ENCODE measurements at regions not wholly inside any gene's neighbourhood (a gene's known extent, or its start where the extent isn't known, plus 50 kb on each side); places are given as distances from the start of the nearest gene placed in this dataset.

DNA sequence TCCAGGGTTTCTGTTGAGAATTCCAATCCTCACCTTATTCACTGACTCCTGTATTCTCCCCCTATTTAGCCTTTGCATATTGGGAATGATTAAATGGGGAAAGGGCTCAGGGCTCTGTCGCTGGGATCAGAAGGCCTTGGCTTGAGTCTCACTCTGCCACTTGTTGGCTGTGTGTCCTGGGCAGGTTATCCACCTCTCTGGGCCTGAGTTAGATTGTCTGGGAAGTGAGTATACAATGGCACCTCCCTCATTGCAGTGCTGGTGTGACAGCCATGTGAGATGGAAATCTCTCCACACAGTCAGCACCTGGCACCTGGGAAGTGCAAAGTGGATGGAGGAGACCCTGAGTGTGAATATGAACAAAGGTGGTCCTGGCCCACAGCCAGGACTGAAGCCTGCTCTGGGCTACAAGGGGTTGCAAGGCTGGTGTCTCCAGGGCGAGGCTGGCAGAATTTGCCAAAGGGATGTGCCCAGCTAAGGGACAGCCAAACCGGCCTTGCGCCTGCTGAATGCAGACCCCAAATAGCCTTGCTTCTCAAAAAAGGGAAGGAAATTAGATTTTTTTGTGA is 200.0 kb upstream of the PMEPA1 start:
- 83 to 92% (median 88%) methylated on average over 4 of the region's 4 CpGs for WGBS, 5 donors
- intact Hi-C loops (cut with DNase I; ENCODE audit: low total_unique reads) = no loop called here
- H3K9me3 ChIP-seq = no peaks in the 10 kb centered on the region
- DNase-seq = no peak
- no peaks in the 10 kb centered on the region for H3K36me3 ChIP-seq
- H3K27ac ChIP-seq = no peak overlapping the region
- TF ChIP-seq POLR2A (IDR thresholded peaks at IDR 0.05) = no peak
- no peak for TF ChIP-seq EP300 (IDR thresholded peaks at IDR 0.05)
- TF ChIP-seq, protein P1, sequence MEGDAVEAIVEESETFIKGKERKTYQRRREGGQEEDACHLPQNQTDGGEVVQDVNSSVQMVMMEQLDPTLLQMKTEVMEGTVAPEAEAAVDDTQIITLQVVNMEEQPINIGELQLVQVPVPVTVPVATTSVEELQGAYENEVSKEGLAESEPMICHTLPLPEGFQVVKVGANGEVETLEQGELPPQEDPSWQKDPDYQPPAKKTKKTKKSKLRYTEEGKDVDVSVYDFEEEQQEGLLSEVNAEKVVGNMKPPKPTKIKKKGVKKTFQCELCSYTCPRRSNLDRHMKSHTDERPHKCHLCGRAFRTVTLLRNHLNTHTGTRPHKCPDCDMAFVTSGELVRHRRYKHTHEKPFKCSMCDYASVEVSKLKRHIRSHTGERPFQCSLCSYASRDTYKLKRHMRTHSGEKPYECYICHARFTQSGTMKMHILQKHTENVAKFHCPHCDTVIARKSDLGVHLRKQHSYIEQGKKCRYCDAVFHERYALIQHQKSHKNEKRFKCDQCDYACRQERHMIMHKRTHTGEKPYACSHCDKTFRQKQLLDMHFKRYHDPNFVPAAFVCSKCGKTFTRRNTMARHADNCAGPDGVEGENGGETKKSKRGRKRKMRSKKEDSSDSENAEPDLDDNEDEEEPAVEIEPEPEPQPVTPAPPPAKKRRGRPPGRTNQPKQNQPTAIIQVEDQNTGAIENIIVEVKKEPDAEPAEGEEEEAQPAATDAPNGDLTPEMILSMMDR (IDR thresholded peaks at IDR 0.05) = no peak
- no peak for TF ChIP-seq POLR2AphosphoS5 (IDR thresholded peaks at IDR 0.05)
- H3K4me3 ChIP-seq = no peak overlapping the region
- no peaks in the 10 kb centered on the region for H3K4me1 ChIP-seq
- no peaks in the 10 kb centered on the region for H3K27me3 ChIP-seq

DNA sequence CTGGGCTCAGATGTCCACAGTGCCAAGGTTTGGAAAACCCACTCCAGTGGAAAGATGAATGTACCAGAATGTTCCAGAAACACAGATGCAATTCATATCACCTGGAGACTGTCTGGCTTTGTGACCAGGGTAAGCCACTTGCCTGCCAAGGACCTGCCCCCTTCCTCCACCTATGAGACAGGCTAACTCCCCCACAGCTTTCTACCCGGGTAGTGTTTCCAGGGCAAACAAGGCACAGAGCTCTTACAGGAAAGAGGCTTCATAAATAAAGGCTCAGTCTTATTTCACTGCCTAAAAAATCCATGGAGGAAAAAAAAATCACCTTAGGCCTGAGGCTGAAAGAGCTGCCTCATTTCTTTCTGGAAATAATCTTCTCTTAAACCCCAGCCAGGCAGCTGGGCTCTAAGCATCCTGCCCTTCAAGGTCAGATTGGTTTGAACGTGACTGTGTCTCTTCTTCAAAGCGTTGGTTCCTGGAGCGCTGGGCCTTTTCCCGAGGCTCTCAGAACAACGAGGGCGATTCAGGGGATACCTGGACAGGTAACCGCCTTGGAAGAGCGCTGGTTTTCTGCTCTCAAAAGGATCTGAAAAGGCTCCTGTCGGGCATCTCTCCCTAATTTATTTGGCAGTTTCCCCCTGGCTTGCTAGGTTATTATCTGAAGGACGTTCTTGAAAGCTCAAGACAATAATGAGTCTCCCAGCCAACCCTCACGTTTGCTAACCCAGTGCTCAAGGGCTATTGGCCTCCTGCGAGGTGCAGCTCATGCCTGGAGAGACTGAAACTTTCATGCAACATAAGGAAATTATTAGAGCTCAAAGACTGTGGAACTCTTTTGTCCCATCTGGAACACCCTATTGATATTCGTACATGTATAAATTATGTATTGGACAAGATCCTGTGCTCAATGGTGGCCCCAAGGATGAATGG is 199.2 kb upstream of the PMEPA1 start:
- Histone ChIP-seq H3K36me3 (no peaks in the 10 kb centered on the region), H3K27me3 (no peaks in the 10 kb centered on the region), H3K4me3 (no peak overlapping the region), H3K4me1 (no peaks in the 10 kb centered on the region), H3K27ac (no peak overlapping the region), H3K9me3 (no peaks in the 10 kb centered on the region)
- no peak for DNase-seq
- intact Hi-C loops (cut with DNase I; ENCODE audit: low total_unique reads) = no loop called here
- TF ChIP-seq EP300 (IDR thresholded peaks at IDR 0.05) = no peak
- no peak for TF ChIP-seq POLR2AphosphoS5 (IDR thresholded peaks at IDR 0.05)
- TF ChIP-seq, protein P1 (IDR thresholded peaks at IDR 0.05) = no peak
- TF ChIP-seq POLR2A (IDR thresholded peaks at IDR 0.05) = no peak
- 68 to 75% (median 72%) methylated on average over 14 of the region's 14 CpGs for WGBS, 5 donors

DNA sequence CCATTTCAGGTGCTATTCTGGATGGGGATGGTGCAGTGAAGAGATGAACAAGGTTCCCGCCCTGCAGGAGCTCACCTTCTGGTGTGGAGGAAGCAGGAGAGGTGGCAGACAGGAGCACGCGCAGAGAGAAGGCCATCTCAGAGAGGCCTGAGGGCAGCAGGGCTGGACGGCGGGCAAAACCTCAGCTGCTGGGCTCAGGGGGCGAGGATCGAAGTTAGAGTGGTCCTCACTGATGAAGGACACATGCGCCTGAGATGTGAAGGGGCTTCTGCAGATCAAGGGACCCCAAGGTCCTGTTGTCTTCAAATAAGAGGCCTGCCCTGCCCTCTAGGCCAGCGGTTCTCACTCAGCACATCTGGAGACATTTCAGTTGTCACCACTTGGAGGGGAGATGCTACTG is 198.4 kb upstream of the PMEPA1 start:
- 84 to 88% (median 85%) methylated on average over 5 to 9 of the region's 9 CpGs for WGBS, 5 donors
- no peaks in the 10 kb centered on the region for H3K4me1 ChIP-seq
- TF ChIP-seq POLR2A (IDR thresholded peaks at IDR 0.05) (no peak), EP300 (IDR thresholded peaks at IDR 0.05) (no peak), POLR2AphosphoS5 (IDR thresholded peaks at IDR 0.05) (no peak)
- TF ChIP-seq, protein P1 (IDR thresholded peaks at IDR 0.05) = no peak

DNA sequence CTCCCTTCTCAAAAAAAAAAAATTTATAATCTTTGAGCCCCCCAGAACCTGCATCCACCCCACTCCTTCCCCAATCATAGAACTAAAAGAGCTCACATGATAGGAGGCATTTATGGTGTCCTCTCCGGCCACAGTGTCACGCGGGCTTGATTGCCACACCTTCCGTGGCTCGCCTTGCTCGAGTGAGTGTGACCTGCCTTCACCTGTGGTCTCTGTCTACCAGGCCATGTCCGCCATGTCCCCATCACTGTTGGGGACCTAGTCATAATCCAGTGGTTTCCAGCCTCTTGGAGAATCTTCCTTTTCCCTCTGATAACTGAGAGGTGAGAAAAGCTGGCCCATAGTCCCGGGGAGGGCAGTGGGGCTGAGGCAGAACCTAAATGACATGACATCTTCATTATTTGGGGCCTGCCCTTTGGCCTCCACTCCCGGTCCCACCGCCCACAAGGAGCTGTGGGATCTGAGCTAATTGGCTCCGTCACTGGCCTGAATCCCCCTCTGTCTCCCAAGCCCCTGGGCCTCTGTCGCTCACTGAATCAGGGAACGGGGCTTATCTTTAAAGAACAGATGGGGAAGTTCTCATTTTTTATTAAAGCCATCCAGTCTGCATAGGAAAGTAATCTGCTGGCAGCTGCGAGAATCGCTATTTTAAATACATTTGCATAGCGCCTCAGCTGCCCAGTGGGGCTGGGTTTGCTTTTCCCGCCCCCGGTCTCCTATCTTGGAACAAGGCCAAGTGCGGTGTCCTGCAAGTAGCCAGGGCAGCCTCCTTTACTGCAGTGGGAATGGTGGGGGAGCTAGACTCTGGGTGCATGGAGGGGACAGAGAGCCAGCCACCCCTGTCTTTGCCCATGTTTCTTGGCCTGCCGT is 197.6 kb upstream of the PMEPA1 start:
- intact Hi-C loops (cut with DNase I; ENCODE audit: low total_unique reads) = no loop called here
- WGBS, 5 donors = 63 to 78% (median 75%) methylated on average over 20 of the region's 20 CpGs

More for the DNA sequence above, 198.4 kb upstream of the PMEPA1 start:
- Histone ChIP-seq H3K27me3 (no peaks in the 10 kb centered on the region), H3K27ac (no peak overlapping the region), H3K4me3 (no peak overlapping the region), H3K9me3 (no peaks in the 10 kb centered on the region), H3K36me3 (no peaks in the 10 kb centered on the region)
- intact Hi-C loops (cut with DNase I; ENCODE audit: low total_unique reads) = no loop called here
- no peak for DNase-seq

More for the DNA sequence above, 197.6 kb upstream of the PMEPA1 start:
- no peaks in the 10 kb centered on the region for H3K36me3 ChIP-seq
- DNase-seq = peak in 1 of 2 donors; percentile 47
- no peak overlapping the region for H3K27ac ChIP-seq
- H3K9me3 ChIP-seq = no peaks in the 10 kb centered on the region
- no peaks in the 10 kb centered on the region for H3K4me1 ChIP-seq
- H3K4me3 ChIP-seq = no peak overlapping the region
- TF ChIP-seq POLR2AphosphoS5 (IDR thresholded peaks at IDR 0.05) = no peak
- no peak for TF ChIP-seq EP300 (IDR thresholded peaks at IDR 0.05)
- TF ChIP-seq, protein P1 (IDR thresholded peaks at IDR 0.05) = no peak
- no peak for TF ChIP-seq POLR2A (IDR thresholded peaks at IDR 0.05)
- no peaks in the 10 kb centered on the region for H3K27me3 ChIP-seq
